Fibroblast of mammary gland (primary cell): ENCODE measurements at regions not wholly inside any gene's neighbourhood (a gene's known extent, or its start where the extent isn't known, plus 50 kb on each side); places are given as distances from the start of the nearest gene placed in this dataset.
A peak's percentile ranks its signal among the peaks of the same experiment; 100 is the strongest.

Experiments
- DNase-seq: peaks from one replicate; pipeline ENCODE4 v3.0.0-alpha.2; 2010; ENCODE audit warnings: low read depth
- H3K4me3 ChIP-seq: 2 replicates; pipeline ENCODE4 v1.5.1; 2011; ENCODE audit warnings: low read depth, mild to moderate bottlenecking, low read length, moderate library complexity; ENCODE audit not compliant: control insufficient read depth
- TF ChIP-seq, protein P1 (sequence below): conservative IDR thresholded peaks from 2 replicates; pipeline ENCODE4 v1.5.1; 2011; ENCODE audit warnings: low read depth, low read length, inconsistent platforms; ENCODE audit not compliant: control insufficient read depth, insufficient read depth

DNA sequence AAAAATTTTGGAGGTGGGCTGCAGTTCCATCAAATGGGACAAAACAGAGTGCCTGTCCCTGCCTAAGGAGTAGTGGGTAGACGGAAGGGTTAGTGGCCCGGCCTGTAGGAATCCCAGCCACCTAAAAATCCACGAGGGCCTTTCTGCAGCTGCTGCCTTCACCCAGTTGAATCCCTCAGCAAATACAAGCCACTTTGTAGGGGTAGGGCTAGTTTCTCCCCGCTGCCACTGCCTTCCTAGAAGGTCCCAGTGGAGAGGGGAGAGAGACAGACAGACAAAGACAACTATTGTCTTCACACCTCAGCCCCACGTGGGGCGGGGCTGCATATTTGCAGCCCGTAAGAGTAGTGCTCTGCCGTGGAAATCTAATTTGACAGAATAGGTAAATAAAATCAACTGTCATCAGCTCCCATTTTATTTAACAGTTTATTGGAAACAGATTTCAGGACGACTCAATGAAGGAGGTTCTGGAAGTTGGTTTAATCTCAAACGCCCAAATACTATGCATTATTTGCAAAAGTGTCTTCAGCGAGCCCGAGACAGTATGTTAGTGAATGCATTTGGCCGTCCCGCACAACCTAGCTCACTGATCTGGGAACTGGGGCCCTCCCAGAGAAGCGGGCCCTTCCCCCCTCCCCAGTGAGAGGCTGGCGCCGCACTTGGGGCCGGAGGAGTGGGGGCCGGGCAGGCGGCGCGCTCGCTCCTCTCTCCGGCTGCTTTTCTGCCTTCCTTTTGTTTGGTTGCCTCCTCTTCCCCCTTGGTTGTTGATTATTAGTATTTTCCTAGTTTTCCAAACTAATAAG, 67.6 kb upstream of the TBCA start:
- peak overlapping the region; percentile 26 for H3K4me3 ChIP-seq
- TF ChIP-seq, protein P1, sequence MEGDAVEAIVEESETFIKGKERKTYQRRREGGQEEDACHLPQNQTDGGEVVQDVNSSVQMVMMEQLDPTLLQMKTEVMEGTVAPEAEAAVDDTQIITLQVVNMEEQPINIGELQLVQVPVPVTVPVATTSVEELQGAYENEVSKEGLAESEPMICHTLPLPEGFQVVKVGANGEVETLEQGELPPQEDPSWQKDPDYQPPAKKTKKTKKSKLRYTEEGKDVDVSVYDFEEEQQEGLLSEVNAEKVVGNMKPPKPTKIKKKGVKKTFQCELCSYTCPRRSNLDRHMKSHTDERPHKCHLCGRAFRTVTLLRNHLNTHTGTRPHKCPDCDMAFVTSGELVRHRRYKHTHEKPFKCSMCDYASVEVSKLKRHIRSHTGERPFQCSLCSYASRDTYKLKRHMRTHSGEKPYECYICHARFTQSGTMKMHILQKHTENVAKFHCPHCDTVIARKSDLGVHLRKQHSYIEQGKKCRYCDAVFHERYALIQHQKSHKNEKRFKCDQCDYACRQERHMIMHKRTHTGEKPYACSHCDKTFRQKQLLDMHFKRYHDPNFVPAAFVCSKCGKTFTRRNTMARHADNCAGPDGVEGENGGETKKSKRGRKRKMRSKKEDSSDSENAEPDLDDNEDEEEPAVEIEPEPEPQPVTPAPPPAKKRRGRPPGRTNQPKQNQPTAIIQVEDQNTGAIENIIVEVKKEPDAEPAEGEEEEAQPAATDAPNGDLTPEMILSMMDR: no peak
- DNase-seq: peak; percentile 3

DNA sequence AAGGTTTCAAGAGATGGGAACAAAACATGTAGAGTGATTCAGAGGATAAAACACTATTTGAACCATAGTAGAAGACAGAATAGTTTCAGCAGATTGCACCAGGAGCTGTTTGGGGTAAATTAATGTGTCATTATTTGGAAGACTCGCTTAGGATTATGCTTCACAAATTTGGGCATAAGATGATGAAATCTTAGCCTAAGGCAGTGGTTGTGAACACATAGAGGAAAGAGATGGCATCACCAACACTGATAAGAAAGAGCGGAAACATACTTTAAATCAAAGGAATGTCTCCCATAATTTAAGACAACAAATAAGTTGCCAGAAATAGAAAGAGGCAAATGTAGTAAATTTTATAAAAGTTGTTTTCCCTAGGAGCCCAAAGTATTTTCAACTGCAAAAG, 66.1 kb upstream of the TBCA start:
- no peak for DNase-seq
- H3K4me3 ChIP-seq: no peak overlapping the region
- TF ChIP-seq, protein P1: no peak

DNA sequence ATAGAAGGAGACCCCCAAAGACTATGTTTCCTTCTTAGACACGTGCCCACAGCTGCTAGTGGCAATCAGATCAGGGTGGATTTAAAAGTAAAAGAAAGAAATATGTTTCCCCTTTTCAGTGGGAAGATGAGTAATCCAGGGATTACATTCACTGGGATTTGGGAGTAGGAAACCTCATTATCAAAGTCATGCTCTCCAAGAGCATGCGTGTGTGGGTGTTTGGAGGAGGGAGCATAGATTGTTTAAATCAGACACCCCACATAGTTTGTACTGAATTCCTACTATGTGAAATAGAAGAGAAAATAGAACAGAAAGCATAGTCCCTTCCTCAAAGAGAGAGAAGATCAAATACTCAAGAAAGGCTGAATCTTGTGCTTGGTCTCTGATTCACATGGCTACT, 65.5 kb upstream of the TBCA start:
- H3K4me3 ChIP-seq: no peak overlapping the region
- TF ChIP-seq, protein P1: no peak
- DNase-seq: peak; percentile 8

DNA sequence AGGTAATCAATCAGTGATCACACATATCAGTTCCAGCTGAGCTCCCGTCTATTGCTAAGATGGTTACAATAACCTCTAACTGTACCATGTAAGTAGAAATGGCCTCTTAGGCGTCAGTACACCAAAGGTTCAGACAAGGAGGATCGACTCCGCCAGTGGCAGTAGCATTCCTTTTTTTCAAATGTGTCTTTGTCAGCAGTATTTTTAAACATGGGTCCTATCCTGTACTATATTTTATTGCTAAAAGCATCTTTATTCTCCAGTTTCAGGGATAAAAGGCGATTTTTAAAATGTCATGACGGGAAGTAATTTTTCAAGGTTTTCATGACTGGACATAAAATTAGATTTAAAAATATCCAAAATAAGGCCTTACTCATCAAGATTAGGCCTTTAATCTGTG, 64.8 kb upstream of the TBCA start:
- TF ChIP-seq, protein P1: no peak
- no peak for DNase-seq
- H3K4me3 ChIP-seq: no peak overlapping the region

DNA sequence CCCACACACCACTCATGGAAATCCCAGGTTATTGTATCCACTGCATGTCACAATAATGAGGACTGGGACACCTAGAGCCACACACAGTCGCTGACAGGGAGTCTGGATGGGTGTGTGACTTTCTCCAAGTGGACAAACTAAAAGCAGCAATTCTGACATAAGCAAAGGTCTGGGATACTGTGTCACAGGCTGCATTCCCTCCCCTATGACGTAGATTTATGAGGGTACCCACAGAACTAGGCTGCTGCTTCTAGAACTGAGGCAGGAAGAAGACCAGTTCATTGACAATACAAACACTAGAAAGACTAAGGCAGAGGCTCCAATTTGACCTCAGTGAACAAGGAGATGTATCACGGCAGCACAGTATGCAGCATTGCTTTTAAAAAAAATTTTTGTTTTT, 63.6 kb upstream of the TBCA start:
- no peak for DNase-seq
- H3K4me3 ChIP-seq: no peak overlapping the region
- TF ChIP-seq, protein P1: no peak

DNA sequence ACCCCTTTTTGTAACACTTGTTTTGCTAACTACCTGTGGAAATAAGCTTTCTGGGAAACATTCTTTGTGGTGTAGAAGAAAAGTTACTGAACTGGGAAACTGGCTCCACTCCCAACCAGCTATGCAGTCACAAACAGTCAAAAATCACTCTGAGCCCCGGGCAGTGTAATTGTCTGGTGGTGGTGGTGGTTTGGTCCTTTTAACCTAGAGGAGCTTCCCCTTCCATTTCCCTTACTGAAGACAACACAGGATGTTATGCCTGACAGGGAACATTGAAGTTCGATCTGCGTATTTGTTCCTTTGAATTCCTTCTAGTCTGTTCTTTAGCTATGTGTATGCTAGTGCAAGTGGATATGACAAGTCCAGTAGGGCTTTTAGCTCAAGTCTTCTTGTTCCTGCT, 56.8 kb upstream of the TBCA start:
- no peak for DNase-seq
- H3K4me3 ChIP-seq: no peak overlapping the region
- TF ChIP-seq, protein P1: no peak
